GM12892 (cell line): ENCODE measurements at regions not wholly inside any gene's neighbourhood (a gene's known extent, or its start where the extent isn't known, plus 50 kb on each side); places are given as distances from the start of the nearest gene placed in this dataset.

Experiments used
- DNase-seq: peaks from one replicate; pipeline ENCODE4 v3.0.0; 2011; ENCODE audit not compliant: insufficient read length
- FAIRE-seq: peaks from 2 replicates; lab custom pipeline; 2011; peaks lifted over from hg19 to GRCh38; lab: Jason Lieb, UNC
- POLR2A ChIP-seq: IDR thresholded peaks from 2 replicates; pipeline ENCODE4 v1.6.1; 2011; ENCODE audit warnings: low read depth, low read length, control low read depth
- POLR2AphosphoS5 ChIP-seq: IDR thresholded peaks from 2 replicates; pipeline ENCODE4 v1.6.1; 2011; ENCODE audit warnings: low read depth, low read length, control low read depth
- TAF1 ChIP-seq: IDR thresholded peaks from 2 replicates; pipeline ENCODE4 v1.6.1; 2011; ENCODE audit warnings: low read depth, mild to moderate bottlenecking, control low read depth, low read length, borderline replicate concordance

DNA sequence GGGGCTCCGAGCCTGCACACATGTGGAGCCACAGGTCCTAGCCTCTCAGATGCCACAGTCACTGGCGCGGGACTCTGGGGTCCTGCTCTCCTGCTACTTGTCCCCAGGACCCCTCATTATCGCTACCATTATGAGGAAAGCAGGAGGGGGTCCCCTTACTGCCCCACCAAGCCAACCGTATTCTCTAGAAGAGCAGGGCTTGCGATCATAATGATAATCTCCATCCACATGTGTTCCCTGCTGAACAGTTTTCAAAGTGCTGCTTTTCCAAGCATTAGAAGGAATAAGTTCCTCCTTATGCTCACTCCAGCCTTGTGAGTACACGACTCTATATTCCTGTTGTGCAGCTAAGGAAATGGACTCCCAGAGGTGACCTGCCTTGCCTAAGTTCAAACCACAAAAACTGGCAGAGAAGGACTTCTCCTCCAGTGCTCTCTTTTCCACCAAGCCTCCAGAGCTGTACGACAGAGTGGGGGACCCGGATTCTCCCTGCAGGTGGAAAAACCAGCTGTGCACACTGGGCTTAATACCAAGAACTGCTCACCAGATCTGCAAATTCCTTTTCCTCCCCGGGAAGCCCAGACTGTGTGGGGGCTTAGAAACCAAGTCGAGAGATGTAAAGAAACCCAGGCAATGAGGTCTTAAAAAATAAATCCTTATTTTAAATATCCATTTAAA lies 92.8 kb upstream of the DRD2 start:
- TF ChIP-seq TAF1 (no peak), POLR2AphosphoS5 (no peak), POLR2A (no peak)
- FAIRE-seq, result no peak
- no peak for DNase-seq

GRCh38 chr11:113567097-113567496 lies 91.9 kb upstream of the DRD2 start:
- FAIRE-seq (no peak), DNase-seq (no peak)
- TF ChIP-seq TAF1, result no peak
- no peak for TF ChIP-seq POLR2A
- no peak for TF ChIP-seq POLR2AphosphoS5

- DNase-seq (no peak), FAIRE-seq (peak; percentile 40)
- TF ChIP-seq TAF1, result no peak
- no peak for TF ChIP-seq POLR2A
- TF ChIP-seq POLR2AphosphoS5, result no peak
Observed at GRCh38 chr11:113564527-113565130, 89.4 kb upstream of the DRD2 start.

DNA sequence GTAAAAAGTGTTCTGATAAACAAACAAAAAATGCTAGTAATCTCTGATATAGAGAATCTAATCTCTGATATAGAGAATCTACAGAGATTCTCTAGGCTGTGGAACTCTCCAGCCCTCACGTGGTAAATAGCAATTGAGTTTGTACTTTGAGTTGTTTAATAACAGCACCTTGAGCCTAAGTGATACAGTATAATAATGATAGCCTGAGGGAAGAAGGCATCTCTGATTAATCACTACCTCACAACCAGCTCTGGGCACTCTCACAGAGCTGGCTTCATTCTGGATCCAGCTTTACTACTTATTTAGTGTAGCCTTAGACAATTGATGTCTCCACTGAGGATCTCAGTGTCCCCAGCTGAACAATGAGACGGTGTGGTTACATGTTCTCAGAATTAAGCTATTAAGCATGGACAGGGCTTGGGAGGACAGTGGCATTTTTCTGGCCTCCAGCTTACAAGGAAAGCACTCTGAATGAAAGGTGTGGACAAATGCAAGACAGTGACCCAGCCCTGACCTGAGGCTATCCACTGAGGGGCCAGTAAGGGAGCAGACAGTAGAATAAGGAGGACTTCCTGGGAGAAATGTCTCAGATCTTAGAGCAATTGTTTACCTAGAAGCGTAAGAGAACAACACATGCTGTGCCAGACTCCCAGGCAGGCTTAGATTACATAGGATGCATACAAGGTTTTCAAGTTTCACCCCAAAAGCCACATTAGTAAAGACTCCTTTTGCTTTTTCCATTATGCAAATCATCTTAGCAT lies 88.7 kb upstream of the DRD2 start:
- no peak for TF ChIP-seq POLR2A
- TF ChIP-seq TAF1, result no peak
- TF ChIP-seq POLR2AphosphoS5, result no peak
- DNase-seq (no peak), FAIRE-seq (no peak)

GRCh38 chr11:113562981-113563461 lies 87.8 kb upstream of the DRD2 start:
- FAIRE-seq (no peak), DNase-seq (no peak)
- TF ChIP-seq POLR2A (no peak), POLR2AphosphoS5 (no peak), TAF1 (no peak)

DNA sequence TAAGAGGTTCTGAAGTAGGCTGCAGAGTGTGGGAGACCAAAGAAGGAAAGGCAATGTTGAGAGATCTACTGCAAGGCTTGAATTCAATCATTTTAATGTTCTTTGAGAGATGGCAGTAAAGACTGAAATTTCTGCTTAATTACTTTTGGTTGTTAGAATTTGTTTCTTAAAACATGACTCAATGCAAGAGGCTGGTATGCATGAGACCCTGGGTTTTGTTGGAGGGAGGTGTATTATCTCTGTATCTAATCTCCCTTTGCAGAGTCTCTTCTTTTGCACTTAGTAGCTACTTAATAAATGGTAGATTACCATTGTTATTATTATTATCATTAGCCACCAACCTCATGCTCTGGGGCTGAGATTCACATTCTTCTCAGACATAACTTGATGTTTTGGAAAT lies 87.4 kb upstream of the DRD2 start:
- DNase-seq (no peak), FAIRE-seq (no peak)
- TF ChIP-seq TAF1, result no peak
- no peak for TF ChIP-seq POLR2AphosphoS5
- TF ChIP-seq POLR2A, result no peak

DNA sequence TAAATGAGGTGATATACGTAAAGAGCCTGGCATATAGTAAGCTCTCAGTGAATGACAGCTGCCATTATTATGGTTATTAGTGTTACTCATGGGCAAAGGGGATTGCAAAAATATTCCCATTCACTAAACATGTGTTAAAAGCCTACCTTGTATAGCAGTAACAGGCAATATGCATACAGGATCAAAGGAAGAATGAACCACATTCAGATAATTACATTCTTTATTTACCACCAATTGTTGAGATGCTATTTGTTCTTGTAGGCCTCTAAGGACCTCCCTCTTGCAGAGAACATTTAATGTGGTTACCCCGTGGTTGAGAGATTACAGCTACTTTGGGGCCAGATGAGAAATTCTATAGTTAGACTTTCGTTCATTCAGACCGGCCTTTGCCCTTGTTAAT lies 82.7 kb upstream of the DRD2 start:
- FAIRE-seq (no peak), DNase-seq (no peak)
- TF ChIP-seq TAF1 (no peak), POLR2AphosphoS5 (no peak), POLR2A (no peak)

- no peak for FAIRE-seq
- TF ChIP-seq POLR2A, result no peak
- TF ChIP-seq POLR2AphosphoS5, result no peak
- TF ChIP-seq TAF1, result no peak
Observed at GRCh38 chr11:113556036-113556435, 80.8 kb upstream of the DRD2 start.

GRCh38 chr11:113555071-113555619 lies 79.9 kb upstream of the DRD2 start:
- no peak for FAIRE-seq
- no peak for DNase-seq

More at GRCh38 chr11:113556036-113556435, 80.8 kb upstream of the DRD2 start:
- no peak for DNase-seq

GRCh38 chr11:113554526-113554925 lies 79.3 kb upstream of the DRD2 start:
- FAIRE-seq (no peak), DNase-seq (no peak)
- TF ChIP-seq POLR2A (no peak), TAF1 (no peak), POLR2AphosphoS5 (no peak)

More at GRCh38 chr11:113555071-113555619, 79.9 kb upstream of the DRD2 start:
- TF ChIP-seq TAF1 (no peak), POLR2A (no peak), POLR2AphosphoS5 (no peak)

DNA sequence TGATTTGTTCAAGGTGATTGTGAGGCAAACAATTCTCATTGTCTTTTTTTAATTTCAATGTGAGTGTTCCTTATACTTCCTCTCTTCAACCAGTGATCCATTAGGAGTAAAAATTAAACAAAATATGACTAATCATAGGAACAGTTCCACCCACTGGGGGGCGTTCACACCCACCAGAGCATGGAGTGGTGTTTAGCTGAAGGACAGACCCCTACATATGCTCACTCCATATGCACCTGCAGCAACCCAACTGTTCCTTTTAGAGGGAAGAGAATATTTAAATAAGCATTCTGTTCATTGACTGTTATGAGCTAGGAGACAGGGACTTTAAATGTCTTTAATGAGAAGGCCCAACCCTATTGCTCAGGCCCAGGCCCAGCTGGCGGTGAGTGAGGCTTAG lies 78.7 kb upstream of the DRD2 start:
- TF ChIP-seq POLR2AphosphoS5, result no peak
- FAIRE-seq (no peak), DNase-seq (no peak)

GRCh38 chr11:113553235-113553634 lies 78.0 kb upstream of the DRD2 start:
- FAIRE-seq (no peak), DNase-seq (no peak)
- no peak for TF ChIP-seq POLR2AphosphoS5
- TF ChIP-seq TAF1, result no peak
- no peak for TF ChIP-seq POLR2A
